NCI-H1092 (cell line): ENCODE measurements at regions not wholly inside any gene's neighbourhood (a gene's known extent, or its start where the extent isn't known, plus 50 kb on each side); places are given as distances from the start of the nearest gene placed in this dataset.
"Not testable (repeated sequence)": the region's sequence is repeated elsewhere in the genome, so short reads cannot be mapped to it uniquely, and the experiment has no call there.

ENCODE experiments used
- DNase-seq: peaks from one replicate; lab custom pipeline; 2025; lab: John Stamatoyannopoulos, UW

DNA sequence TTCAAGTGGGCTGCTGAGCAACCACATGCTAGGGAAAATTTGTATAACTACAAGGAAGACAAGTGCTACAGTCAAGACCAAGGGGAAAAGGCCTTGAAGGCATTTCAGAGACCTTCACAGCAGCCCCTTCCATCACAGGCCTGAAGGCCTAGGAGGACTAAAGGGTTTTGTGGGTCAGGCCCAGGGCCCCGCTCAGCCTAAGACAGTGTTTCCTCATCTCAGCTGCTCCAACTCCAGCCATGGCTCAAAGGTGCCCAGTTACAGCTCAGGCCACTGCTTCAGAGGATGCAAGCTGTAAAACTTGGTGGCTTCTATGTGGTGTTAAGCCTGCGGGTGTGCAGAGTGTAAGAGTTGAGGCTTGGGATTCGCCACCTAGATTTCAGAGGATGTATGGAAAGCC, 260.5 kb downstream of the NXPE2 start:
- DNase-seq: no peak

DNA sequence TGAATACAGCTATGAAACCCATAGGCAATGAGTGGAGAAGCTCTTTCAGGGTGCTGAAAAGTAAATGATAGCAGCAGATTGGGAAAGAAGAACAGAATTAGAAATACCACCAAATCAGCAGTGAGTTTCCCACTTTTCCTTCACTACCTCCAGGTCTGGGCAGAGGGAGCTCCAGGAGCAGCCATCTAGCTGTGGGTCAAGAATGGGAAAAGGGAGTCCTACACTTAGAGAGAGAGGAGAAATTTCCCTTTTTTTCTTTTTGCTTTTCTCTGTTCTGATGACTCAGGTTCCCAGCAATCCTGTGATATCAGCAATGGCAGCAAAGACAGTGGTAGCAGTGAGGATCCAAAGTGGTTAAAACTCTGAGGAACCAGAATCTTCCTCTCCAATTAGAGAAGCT, 263.9 kb downstream of the NXPE2 start:
- no peak for DNase-seq

GRCh38 chr11:114949614-114950351, 271.5 kb downstream of the NXPE2 start:
- no peak for DNase-seq

GRCh38 chr11:114953039-114953438, 274.7 kb downstream of the NXPE2 start:
- peak; percentile 25 for DNase-seq

DNA sequence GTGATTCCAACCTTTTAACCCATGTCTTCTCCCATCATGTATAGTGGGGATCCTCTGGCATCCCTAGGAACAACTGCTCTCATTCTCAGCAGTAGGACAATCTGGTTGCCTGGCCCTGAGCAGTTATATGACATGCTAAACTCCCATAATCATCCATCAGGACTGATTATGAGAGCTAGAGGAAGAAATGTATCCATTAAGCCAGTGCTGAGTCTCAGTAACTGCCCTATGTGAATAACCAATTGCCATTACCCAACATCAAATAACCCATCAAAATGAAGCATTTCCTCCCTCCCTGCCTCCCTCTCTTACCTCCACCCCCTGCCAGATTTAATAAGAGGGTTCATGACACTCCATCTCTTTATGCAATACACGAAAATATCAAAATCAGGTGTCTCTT, 277.6 kb downstream of the NXPE2 start:
- DNase-seq: no peak

DNA sequence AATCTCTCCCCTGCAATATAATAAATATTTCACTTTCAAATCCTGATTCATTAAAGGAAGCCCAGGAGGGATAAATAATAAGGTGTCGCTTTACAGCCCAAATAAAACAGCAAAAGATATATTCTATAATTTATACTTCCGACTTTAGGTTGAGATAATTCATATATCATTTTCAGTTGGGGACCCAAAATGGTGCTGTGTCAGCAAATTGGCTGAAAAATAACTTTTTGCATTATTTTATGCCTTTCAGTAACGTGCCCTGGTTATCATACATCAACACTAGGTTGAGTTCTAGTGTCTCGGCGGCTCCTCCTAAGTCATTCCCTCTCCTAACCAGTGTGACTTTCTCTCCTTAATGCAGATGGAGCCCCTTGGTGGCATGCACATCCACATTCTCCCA, 278.2 kb downstream of the NXPE2 start:
- no peak for DNase-seq

DNA sequence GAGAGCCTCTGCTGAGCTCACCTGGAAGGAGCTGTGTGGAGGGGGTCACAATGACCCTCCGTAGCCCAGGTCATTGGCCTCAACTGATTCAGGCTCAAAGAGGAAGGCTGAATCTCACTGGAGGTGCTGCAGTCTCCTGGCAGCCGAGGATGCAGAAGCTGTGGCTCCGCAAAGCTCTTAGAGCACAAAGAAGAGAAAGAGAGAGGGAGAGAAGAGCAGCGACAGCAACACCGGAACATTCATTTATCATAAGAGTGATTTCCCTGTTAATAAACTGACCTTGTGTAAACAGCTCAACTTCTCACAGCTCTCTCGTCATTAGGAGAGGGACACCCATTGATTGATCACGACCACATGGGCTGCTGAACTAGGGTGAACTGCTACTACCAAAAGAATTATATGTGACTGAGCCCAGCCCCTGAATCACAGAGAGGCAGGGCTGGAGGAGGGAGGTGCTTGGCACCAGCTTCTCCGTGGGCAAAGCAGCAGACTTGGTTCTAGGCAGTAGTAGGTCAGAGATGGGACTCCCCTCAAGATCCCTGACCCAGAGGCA, 281.7 kb downstream of the NXPE2 start:
- no peak for DNase-seq

- not testable (repeated sequence) for DNase-seq
Observed at GRCh38 chr11:114960819-114961218, 282.5 kb downstream of the NXPE2 start.

DNA sequence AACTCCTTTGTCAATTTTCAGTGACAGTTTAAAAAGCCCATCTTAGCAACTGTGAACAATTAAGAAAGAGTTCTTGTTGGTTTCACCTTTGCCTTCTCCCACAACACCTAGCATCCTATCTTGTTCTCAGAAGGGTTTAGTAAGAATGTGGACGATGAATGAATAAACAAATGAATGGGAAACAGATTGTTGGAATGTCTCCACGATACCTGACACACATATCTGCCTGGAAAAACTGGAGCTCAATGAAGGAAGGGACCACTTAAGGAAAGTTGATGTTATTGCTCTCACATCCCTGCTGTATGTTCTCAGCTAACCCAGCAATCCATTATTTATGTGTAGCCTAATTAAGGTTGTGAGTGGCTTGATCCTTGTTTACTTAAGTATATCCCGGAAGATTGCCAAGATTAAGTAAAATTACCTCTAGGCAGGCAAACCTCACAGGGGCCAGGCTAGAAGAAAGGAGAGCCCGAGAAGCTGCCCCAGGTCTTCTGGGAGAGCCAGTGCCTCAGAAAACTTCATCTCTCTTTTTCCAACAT, 286.4 kb downstream of the NXPE2 start:
- DNase-seq: no peak

- no peak for DNase-seq
Observed at GRCh38 chr11:114970927-114971645, 292.8 kb downstream of the NXPE2 start.

DNA sequence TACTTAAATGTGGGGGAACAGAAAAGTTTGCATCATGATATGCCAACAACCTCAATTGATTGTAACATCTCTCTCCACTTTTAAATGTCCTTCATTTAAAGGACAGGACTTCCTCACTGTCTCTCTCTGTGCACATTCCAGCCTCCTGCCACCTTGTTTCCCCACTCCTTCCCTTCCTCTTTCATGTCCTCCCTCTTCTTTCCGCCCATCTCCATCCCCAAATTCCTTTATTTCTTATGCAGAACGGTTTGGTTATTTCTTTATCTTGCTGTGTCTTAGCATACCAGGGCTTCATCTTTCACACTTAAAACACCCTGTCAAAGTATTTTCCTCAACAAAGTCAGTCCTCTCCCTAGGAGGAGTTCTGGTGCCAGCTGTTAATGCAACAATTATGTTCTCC, 293.8 kb downstream of the NXPE2 start:
- DNase-seq: no peak

GRCh38 chr11:114977651-114978050, 299.3 kb downstream of the NXPE2 start:
- no peak for DNase-seq

- DNase-seq: no peak
Observed at GRCh38 chr11:114982141-114982540, 303.8 kb downstream of the NXPE2 start.

DNA sequence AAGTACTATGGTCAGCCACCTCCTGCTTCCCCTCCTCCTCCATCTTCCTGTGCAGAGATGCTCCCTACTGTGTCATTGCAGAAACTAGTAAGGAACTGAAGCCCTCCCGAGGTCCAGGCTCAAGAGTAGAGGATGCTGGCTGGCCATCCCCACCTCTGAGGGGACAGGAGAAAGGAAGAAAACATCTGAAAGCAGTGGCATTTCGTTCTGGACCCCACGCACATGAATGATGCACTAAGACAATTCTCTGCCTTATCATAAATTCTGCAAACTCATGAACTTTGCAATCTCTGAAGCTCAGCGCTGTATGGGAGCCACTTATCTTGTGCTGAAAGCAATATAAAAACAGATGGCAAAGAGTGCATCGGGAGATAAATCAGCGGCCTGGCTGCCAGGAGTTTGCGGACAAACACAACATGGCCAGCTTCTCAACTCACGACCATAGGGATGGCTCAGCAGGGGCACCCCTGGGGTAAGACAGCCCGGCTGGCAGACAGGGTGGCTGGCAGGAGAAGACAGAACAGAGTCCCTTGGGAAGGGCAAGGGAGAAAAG, 306.4 kb downstream of the NXPE2 start:
- no peak for DNase-seq

DNA sequence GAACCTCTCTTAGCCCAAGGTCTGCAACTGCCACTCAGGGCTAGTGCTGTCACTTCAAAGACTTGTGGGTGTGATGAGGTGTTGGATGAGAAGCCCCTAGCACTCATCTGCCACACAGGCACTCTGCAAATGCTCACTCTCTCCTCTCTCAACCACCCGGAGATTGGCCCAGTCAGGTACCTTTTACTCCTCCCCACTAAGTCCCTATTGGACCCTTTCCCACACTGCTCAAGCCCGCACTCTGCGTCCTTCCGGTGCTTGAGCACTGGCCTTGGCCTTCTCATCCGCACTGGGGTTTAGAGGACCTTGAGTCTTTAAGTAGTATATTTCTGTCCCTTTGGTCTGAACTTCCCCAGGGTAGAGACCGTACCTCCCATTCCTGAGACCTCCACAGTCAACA, 308.0 kb downstream of the NXPE2 start:
- DNase-seq: no peak

DNA sequence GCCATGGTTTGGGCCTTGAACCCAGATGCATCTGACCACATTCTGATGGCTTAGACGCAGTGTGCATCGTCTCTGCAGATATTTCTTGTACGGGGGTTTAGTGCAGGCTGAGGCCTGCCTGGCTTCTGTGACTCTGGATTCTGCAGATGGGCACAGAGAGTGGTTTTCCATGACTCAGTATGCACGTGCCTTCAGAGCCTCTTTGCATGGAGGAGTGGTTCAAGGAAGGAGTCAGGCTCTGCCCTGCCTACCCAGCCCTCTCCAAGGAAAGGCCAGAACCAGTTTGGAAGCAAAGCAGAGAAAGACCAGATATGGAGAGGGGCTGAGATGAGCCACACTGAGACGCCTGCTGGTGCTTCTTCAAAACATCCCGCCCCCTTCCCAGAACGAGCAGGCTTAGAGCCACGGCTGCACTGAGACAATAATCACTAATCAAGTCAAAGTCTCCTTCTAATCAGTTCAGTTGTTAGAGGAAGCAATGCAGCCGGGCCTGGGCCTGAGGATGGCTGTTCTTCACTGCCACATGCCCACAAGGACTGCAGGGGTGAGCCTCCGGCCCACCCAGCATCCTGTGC, 308.9 kb downstream of the NXPE2 start:
- no peak for DNase-seq

DNA sequence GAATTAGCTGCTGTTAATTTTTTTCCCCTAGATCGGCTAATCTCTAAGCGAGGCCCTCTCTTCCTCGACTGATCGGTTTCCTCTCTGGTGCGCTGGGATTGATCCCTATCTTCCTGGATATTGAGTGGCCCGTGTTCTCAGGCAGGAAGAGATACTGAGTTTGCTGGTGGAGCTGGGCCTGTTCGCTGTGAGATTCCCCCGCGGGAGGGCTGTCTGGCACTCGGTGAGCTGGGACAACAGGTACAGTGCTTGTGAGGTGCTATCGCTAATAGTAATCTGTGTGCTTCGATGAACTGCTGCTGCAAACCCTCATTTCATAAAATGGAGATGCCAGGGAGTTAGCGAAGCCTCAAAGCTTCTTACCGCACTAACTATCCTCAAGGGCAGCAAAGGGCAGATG, 310.3 kb downstream of the NXPE2 start:
- no peak for DNase-seq

GRCh38 chr11:114989536-114989935, 311.2 kb downstream of the NXPE2 start:
- no peak for DNase-seq

- DNase-seq: no peak
Observed at GRCh38 chr11:115005663-115006062, 327.3 kb downstream of the NXPE2 start.

DNA sequence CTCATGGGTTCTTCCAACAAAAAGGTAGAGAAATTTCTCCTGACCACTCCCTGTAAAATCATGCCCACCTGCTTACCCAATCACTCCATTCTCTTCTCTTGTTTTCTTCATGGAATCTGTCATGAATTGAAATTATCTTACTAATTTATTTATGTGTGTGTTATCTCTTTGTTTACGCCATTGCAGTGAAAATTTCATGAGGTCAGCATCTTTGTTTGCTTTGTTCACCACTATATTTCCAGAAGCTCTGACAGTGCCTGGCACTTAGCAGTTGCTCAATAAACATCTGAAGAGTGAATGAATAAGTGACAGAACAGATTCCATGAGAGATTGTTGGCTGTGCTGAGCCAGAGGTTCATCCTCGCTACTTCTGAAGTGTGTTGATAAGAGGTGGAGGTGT, 329.5 kb downstream of the NXPE2 start:
- no peak for DNase-seq

DNA sequence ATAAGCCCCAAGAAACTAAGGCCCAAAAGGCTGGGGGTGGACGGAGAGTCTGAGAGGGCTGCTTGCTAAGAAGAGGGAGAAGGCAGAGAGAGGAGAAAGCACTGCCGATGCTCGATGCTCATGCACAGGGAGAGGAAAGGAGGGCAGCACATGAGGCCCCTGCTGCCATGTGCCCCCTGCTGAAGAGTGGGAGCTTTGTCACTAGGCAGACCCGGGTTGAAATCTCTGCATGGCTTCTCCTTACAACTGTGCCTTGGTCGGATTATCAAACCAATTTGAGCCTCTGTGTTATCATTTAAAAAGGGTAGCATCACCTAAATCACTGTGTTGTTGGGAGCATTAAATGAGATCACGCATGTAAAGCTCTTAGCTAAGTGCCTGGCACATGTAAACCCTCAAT, 330.5 kb downstream of the NXPE2 start:
- no peak for DNase-seq

DNA sequence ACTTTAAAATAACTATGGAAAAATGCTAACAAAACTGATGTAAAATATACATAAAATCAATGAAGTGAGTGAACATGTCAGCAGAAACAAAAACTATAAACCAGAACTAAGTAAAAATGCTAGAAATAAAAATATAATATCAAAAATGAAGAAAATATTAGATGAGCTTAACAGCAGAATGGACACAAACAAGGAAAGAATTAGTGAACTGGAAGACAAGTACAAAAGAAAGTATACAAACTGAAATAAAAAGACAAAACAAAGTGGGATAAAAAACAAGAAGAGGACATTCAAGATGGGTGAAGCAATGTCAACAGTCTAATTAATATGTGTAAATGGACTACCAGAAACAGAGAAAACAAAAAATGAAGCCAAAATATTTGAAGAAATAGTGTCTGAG, 339.2 kb downstream of the NXPE2 start:
- DNase-seq: no peak

GRCh38 chr11:115030166-115030565, 351.8 kb downstream of the NXPE2 start:
- DNase-seq: no peak
